SK-N-SH treated with all-trans-retinoic acid at 6 μM for 48 hours (cell line): ENCODE measurements at regions not wholly inside any gene's neighbourhood (a gene's known extent, or its start where the extent isn't known, plus 50 kb on each side); places are given as distances from the start of the nearest gene placed in this dataset.

ENCODE experiments used
- ARNTL ChIP-seq: fragments of 450-650 bp; formaldehyde crosslinking; IDR thresholded peaks from 2 replicates; pipeline ENCODE4 v1.5.0; 2020; ENCODE audit warnings: low read depth, mild to moderate bottlenecking, moderate library complexity, borderline replicate concordance
- BACH2 ChIP-seq: fragments of 250-450 bp; sonication (Bioruptor Pico); IDR thresholded peaks from 2 replicates; pipeline ENCODE4 v1.9.0; 2021; ENCODE audit warnings: mild to moderate bottlenecking, borderline replicate concordance
- CREB5 ChIP-seq: fragments of 250-450 bp; sonication (Bioruptor Pico); IDR thresholded peaks from 2 replicates; pipeline ENCODE4 v1.5.1; 2020; ENCODE audit warnings: low read depth, mild to moderate bottlenecking, moderate library complexity
- GLIS3 ChIP-seq: fragments of 250-450 bp; sonication (Bioruptor Pico); IDR thresholded peaks from 2 replicates; pipeline ENCODE4 v1.5.0; 2020; ENCODE audit warnings: mild to moderate bottlenecking, moderate library complexity
- RARB ChIP-seq: fragments of 250-450 bp; sonication (Bioruptor Pico); IDR thresholded peaks from 2 replicates; pipeline ENCODE4 v1.8.0; 2021; ENCODE audit warnings: mild to moderate bottlenecking, moderate library complexity
- TCF4 ChIP-seq: fragments of 250-450 bp; sonication (Bioruptor Pico); IDR thresholded peaks from 2 replicates; pipeline ENCODE4 v1.8.0; 2021; ENCODE audit warnings: mild to moderate bottlenecking, moderate library complexity, borderline replicate concordance
- TOX ChIP-seq: fragments of 250-450 bp; sonication (Bioruptor Pico); IDR thresholded peaks from 2 replicates; pipeline ENCODE4 v1.8.0; 2021; ENCODE audit warnings: mild to moderate bottlenecking, moderate library complexity, borderline replicate concordance
- ZFP3 ChIP-seq: fragments of 250-450 bp; sonication (Bioruptor Pico); IDR thresholded peaks from 2 replicates; pipeline ENCODE4 v1.5.0; 2020; ENCODE audit warnings: mild to moderate bottlenecking, moderate library complexity
- TF ChIP-seq, protein P1 (sequence below): fragments of 250-450 bp; sonication (Bioruptor Pico); IDR thresholded peaks from 2 replicates; pipeline ENCODE4 v1.8.0; 2021; ENCODE audit warnings: low read depth, mild to moderate bottlenecking, moderate library complexity, borderline replicate concordance
- TF ChIP-seq, protein P2 (sequence below): fragments of 250-450 bp; sonication (Bioruptor Pico); IDR thresholded peaks from 2 replicates; pipeline ENCODE4 v1.8.0; 2020; ENCODE audit warnings: mild to moderate bottlenecking, moderate library complexity, borderline replicate concordance
- TF ChIP-seq, protein P3 (sequence below): fragments of 250-450 bp; sonication (Bioruptor Pico); IDR thresholded peaks from 2 replicates; pipeline ENCODE4 v1.5.0; 2020; ENCODE audit warnings: mild to moderate bottlenecking, moderate library complexity
- TF ChIP-seq, protein P4 (sequence below): fragments of 250-450 bp; sonication (Bioruptor Pico); IDR thresholded peaks from 2 replicates; pipeline ENCODE4 v1.5.1; 2021; ENCODE audit warnings: mild to moderate bottlenecking, moderate library complexity

DNA sequence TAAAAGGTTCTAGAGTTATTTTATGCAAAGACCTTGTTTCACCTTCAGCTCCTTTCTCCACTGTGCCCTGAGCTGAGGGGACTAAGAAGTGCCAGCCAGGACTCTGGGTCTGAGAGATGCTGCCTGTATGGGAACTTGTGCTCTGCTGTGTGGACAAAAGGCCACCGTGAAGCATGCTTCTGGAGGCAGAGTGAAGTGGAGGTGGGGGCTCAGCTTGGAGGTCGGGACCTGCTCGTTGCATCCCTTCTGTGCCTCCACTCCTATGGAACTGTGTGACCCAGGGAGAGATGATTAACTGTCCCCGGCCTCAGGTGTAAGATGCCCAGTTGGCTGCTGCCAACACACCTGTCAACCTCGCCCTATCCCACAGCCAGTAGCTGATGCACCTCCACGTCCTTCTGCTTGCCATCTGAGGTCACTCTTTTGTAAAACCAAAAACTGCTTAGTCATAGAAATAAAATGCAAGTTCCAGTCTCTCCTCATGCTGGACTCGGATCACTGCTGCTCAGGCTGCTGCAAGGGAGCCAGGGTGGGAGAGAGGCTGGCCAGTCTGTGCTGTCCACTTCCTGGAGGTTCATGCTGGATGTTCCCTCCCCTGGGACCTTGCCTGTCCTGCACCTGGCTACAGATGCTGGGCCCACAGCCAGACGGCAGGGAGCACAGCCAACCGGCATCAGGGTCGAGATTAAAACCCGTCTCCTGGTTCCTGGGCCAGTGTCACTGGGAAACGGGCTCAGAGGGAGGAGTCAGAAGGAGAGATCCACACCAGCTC lies 113.2 kb downstream of the ACKR3 start:
- TF ChIP-seq RARB (CRISPR knock-in tag) (no peak), BACH2 (CRISPR knock-in tag) (no peak), ZFP3 (CRISPR knock-in tag) (no peak), GLIS3 (CRISPR knock-in tag) (no peak), CREB5 (no peak), TCF4 (CRISPR knock-in tag) (no peak), TOX (no peak), ARNTL (CRISPR knock-in tag) (no peak)
- TF ChIP-seq, protein P1, sequence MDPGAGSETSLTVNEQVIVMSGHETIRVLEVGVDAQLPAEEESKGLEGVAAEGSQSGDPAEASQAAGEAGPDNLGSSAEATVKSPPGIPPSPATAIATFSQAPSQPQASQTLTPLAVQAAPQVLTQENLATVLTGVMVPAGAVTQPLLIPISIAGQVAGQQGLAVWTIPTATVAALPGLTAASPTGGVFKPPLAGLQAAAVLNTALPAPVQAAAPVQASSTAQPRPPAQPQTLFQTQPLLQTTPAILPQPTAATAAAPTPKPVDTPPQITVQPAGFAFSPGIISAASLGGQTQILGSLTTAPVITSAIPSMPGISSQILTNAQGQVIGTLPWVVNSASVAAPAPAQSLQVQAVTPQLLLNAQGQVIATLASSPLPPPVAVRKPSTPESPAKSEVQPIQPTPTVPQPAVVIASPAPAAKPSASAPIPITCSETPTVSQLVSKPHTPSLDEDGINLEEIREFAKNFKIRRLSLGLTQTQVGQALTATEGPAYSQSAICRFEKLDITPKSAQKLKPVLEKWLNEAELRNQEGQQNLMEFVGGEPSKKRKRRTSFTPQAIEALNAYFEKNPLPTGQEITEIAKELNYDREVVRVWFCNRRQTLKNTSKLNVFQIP (CRISPR knock-in tag): no peak
- TF ChIP-seq, protein P2, sequence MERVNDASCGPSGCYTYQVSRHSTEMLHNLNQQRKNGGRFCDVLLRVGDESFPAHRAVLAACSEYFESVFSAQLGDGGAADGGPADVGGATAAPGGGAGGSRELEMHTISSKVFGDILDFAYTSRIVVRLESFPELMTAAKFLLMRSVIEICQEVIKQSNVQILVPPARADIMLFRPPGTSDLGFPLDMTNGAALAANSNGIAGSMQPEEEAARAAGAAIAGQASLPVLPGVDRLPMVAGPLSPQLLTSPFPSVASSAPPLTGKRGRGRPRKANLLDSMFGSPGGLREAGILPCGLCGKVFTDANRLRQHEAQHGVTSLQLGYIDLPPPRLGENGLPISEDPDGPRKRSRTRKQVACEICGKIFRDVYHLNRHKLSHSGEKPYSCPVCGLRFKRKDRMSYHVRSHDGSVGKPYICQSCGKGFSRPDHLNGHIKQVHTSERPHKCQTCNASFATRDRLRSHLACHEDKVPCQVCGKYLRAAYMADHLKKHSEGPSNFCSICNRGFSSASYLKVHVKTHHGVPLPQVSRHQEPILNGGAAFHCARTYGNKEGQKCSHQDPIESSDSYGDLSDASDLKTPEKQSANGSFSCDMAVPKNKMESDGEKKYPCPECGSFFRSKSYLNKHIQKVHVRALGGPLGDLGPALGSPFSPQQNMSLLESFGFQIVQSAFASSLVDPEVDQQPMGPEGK (CRISPR knock-in tag): no peak
- TF ChIP-seq, protein P3, sequence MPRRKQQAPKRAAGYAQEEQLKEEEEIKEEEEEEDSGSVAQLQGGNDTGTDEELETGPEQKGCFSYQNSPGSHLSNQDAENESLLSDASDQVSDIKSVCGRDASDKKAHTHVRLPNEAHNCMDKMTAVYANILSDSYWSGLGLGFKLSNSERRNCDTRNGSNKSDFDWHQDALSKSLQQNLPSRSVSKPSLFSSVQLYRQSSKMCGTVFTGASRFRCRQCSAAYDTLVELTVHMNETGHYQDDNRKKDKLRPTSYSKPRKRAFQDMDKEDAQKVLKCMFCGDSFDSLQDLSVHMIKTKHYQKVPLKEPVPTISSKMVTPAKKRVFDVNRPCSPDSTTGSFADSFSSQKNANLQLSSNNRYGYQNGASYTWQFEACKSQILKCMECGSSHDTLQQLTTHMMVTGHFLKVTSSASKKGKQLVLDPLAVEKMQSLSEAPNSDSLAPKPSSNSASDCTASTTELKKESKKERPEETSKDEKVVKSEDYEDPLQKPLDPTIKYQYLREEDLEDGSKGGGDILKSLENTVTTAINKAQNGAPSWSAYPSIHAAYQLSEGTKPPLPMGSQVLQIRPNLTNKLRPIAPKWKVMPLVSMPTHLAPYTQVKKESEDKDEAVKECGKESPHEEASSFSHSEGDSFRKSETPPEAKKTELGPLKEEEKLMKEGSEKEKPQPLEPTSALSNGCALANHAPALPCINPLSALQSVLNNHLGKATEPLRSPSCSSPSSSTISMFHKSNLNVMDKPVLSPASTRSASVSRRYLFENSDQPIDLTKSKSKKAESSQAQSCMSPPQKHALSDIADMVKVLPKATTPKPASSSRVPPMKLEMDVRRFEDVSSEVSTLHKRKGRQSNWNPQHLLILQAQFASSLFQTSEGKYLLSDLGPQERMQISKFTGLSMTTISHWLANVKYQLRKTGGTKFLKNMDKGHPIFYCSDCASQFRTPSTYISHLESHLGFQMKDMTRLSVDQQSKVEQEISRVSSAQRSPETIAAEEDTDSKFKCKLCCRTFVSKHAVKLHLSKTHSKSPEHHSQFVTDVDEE (CRISPR knock-in tag): no peak
- TF ChIP-seq, protein P4, sequence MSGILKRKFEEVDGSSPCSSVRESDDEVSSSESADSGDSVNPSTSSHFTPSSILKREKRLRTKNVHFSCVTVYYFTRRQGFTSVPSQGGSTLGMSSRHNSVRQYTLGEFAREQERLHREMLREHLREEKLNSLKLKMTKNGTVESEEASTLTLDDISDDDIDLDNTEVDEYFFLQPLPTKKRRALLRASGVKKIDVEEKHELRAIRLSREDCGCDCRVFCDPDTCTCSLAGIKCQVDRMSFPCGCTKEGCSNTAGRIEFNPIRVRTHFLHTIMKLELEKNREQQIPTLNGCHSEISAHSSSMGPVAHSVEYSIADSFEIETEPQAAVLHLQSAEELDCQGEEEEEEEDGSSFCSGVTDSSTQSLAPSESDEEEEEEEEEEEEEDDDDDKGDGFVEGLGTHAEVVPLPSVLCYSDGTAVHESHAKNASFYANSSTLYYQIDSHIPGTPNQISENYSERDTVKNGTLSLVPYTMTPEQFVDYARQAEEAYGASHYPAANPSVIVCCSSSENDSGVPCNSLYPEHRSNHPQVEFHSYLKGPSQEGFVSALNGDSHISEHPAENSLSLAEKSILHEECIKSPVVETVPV (CRISPR knock-in tag): no peak
